CD14-positive monocyte (primary cell): ENCODE measurements at regions not wholly inside any gene's neighbourhood (a gene's known extent, or its start where the extent isn't known, plus 50 kb on each side); places are given as distances from the start of the nearest gene placed in this dataset.

Source experiments
- DNase-seq, 3 donors: peaks; one replicate each; pipeline ENCODE4 v3.0.0-alpha.2; 2011 to 2022
- H2AFZ ChIP-seq: 2 replicates; pipeline ENCODE4 v1.6.0; 2012; ENCODE audit warnings: mild to moderate bottlenecking, low read depth, low read length, inconsistent platforms; ENCODE audit not compliant: insufficient read depth, poor library complexity, severe bottlenecking
- H3K27ac ChIP-seq, 2 donors: 1 replicate in 1 of 2; 2 replicates in 1 of 2; pipeline ENCODE4 v1.5.1; 2012 to 2013; ENCODE audit warnings: low read length in 2 of 2, control low read depth in 1 of 2, inconsistent platforms in 1 of 2, low read depth in 1 of 2, mild to moderate bottlenecking in 1 of 2
- H3K27me3 ChIP-seq, 2 donors: one replicate each; pipeline versions ENCODE4 v1.6.0 to v1.6.1; 2011 to 2013; ENCODE audit warnings: low read length in 2 of 2; ENCODE audit not compliant: control insufficient read depth in 2 of 2, insufficient read depth in 2 of 2
- H3K36me3 ChIP-seq, 2 donors: replicated peaks in 1 of 2; 1 replicate in 1 of 2; 2 replicates in 1 of 2; pipeline versions ENCODE4 v1.5.1 to v1.6.1; 2012 to 2013; ENCODE audit warnings: low read length in 2 of 2, control low read depth in 1 of 2, inconsistent platforms in 1 of 2, mild to moderate bottlenecking in 1 of 2; ENCODE audit not compliant: insufficient read depth in 2 of 2, control insufficient read depth in 1 of 2
- H3K4me1 ChIP-seq, 2 donors: 1 replicate in 1 of 2; 2 replicates in 1 of 2; pipeline versions ENCODE4 v1.5.1 to v1.6.1; 2012 to 2013; ENCODE audit warnings: low read length in 2 of 2, control low read depth in 1 of 2, inconsistent platforms in 1 of 2, mild to moderate bottlenecking in 1 of 2, moderate library complexity in 1 of 2; ENCODE audit not compliant: insufficient read depth in 2 of 2, control insufficient read depth in 1 of 2
- H3K4me2 ChIP-seq: replicated peaks from 2 replicates; pipeline ENCODE3; 2012; ENCODE audit warnings: low read length, moderate library complexity, mild to moderate bottlenecking; ENCODE audit not compliant: poor library complexity, severe bottlenecking; ENCODE audit errors: extremely low read depth
- H3K4me3 ChIP-seq, 3 experiments: fragments of 200-600 bp in 1 of 3; sonication (generic) in 1 of 3; replicated peaks in 1 of 3; 1 replicate in 2 of 3; 2 replicates in 1 of 3; pipeline ENCODE4 v1.5.1; 2011 to 2013; ENCODE audit warnings: low read length in 3 of 3, mild to moderate bottlenecking in 3 of 3, control low read depth in 2 of 3, low read depth in 2 of 3, inconsistent platforms in 1 of 3, moderate library complexity in 1 of 3
- H3K79me2 ChIP-seq: 2 replicates; pipeline ENCODE4 v1.6.0; 2012; ENCODE audit warnings: mild to moderate bottlenecking, control low read depth, inconsistent platforms, low read length, moderate library complexity; ENCODE audit not compliant: insufficient read depth
- H3K9ac ChIP-seq: 2 replicates; pipeline ENCODE4 v1.6.0; 2017; ENCODE audit warnings: low read length, mild to moderate bottlenecking; ENCODE audit not compliant: insufficient read depth, poor library complexity, severe bottlenecking
- H3K9me3 ChIP-seq, 2 donors: replicated peaks in 1 of 2; 1 replicate in 1 of 2; 2 replicates in 1 of 2; pipeline versions ENCODE4 v1.5.1 to v1.6.1; 2012 to 2013; ENCODE audit warnings: low read length in 2 of 2, control low read depth in 1 of 2; ENCODE audit not compliant: control insufficient read depth in 1 of 2, insufficient read depth in 1 of 2
- H4K20me1 ChIP-seq: 2 replicates; pipeline ENCODE4 v1.6.0; 2012; ENCODE audit warnings: mild to moderate bottlenecking, low read length, control low read depth, moderate library complexity; ENCODE audit not compliant: insufficient read depth
- H3K27ac Mint-ChIP-seq, 7 donors: one replicate each; pipeline ENCODE4 v1.8.0; 2020; ENCODE audit warnings: mild to moderate bottlenecking in 7 of 7, mixed read lengths in 7 of 7, moderate library complexity in 6 of 7, inconsistent platforms in 2 of 7
- H3K27me3 Mint-ChIP-seq, 3 donors: one replicate each; pipeline ENCODE4 v1.8.0; 2021 to 2022; ENCODE audit warnings: low read depth in 3 of 3, mild to moderate bottlenecking in 3 of 3, mixed read lengths in 3 of 3, moderate library complexity in 3 of 3, inconsistent platforms in 1 of 3
- H3K36me3 Mint-ChIP-seq, 2 donors: one replicate each; pipeline ENCODE4 v1.8.0; 2020; ENCODE audit warnings: mixed read lengths in 2 of 2, inconsistent platforms in 1 of 2, mild to moderate bottlenecking in 1 of 2
- H3K4me1 Mint-ChIP-seq: one replicate; pipeline ENCODE4 v1.8.0; 2020; ENCODE audit warnings: mild to moderate bottlenecking, mixed read lengths
- H3K4me3 Mint-ChIP-seq, 2 donors: one replicate each; pipeline ENCODE4 v1.8.0; 2020; ENCODE audit warnings: mild to moderate bottlenecking in 2 of 2, mixed read lengths in 2 of 2, moderate library complexity in 1 of 2
- H3K9me3 Mint-ChIP-seq, 7 donors: one replicate each; pipeline ENCODE4 v1.8.0; 2020 to 2022; ENCODE audit warnings: mixed read lengths in 7 of 7, mild to moderate bottlenecking in 6 of 7, moderate library complexity in 6 of 7, inconsistent platforms in 2 of 7
- CTCF ChIP-seq: fragments of 200-600 bp; IDR thresholded peaks from one replicate; pipeline ENCODE4 v1.8.0; 2022; ENCODE audit warnings: antibody characterized with exemption, mild to moderate bottlenecking
- WGBS: methylation state at CpG from one replicate; pipeline ENCODE4 v1.1.5; 2013; ENCODE audit warnings: missing lambda C conversion rate; ENCODE audit not compliant: insufficient coverage; 5-methylcytosine and 5-hydroxymethylcytosine counted together
- intact Hi-C, 2 donors: fragments of 100-400 bp; cut with micrococcal nuclease; formaldehyde crosslinking; loops; one replicate each; pipeline versions ENCODE4 v1.15.0 to v1.15.1; 2023

DNA sequence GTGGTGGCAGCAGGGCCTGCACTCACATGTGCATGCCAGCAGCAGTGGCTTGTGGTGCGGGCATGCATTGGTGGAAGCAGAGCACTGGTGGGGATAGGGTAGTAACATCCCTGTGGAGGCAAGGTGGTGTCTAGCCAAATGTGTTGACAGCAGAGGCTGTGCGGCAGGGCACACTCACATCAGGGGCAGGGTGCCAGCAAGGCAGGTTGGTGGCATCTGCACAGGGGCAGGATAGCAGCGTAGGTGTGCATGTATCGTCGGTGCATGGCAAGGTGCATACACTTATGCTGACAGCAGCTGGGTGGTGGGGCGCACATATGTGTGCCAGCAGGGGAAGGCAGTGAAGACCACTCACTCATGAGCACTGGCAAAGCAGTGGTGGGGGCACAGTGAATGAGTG is 211.5 kb upstream of the CSNK1A1L start:
- no peak overlapping the region for H3K4me3 ChIP-seq
- H3K27me3 ChIP-seq, result no peaks in the 10 kb centered on the region
- H4K20me1 ChIP-seq, result no peaks in the 10 kb centered on the region
- H3K4me1 ChIP-seq, result no peaks in the 10 kb centered on the region
- Mint-ChIP-seq H3K27me3 (peaks cover 0 to 4% (median 0%) of the 10 kb centered on the region in 3 donors), H3K4me3 (no peak overlapping the region), H3K27ac (no peak overlapping the region), H3K36me3 (no peaks in the 10 kb centered on the region), H3K9me3 (peaks cover 4 to 27% (median 20%) of the 10 kb centered on the region in 7 donors), H3K4me1 (no peaks in the 10 kb centered on the region)
- H3K79me2 ChIP-seq, result no peaks in the 10 kb centered on the region
- no peak overlapping the region for H3K9ac ChIP-seq
- H3K4me2 ChIP-seq, result no peak overlapping the region
- peaks cover 15 to 24% of the 10 kb centered on the region in 2 donors for H3K9me3 ChIP-seq
- no peak for TF ChIP-seq CTCF
- H2AFZ ChIP-seq, result no peak overlapping the region
- intact Hi-C loops, result no loop called here
- no peak for DNase-seq
- no peak overlapping the region for H3K27ac ChIP-seq
- 87% methylated on average over 6 of the region's 6 CpGs for WGBS
- H3K36me3 ChIP-seq, result no peaks in the 10 kb centered on the region

GRCh38 chr13:37313372-37313771 is 207.9 kb upstream of the CSNK1A1L start:
- Histone ChIP-seq H3K9ac (no peak overlapping the region), H3K4me1 (no peaks in the 10 kb centered on the region), H3K4me3 (no peak overlapping the region), H3K27ac (no peak overlapping the region), H3K27me3 (no peaks in the 10 kb centered on the region), H3K4me2 (no peak overlapping the region), H2AFZ (no peak overlapping the region), H4K20me1 (no peaks in the 10 kb centered on the region), H3K9me3 (peaks cover 15 to 20% of the 10 kb centered on the region in 2 donors), H3K79me2 (no peaks in the 10 kb centered on the region), H3K36me3 (no peaks in the 10 kb centered on the region)
- DNase-seq, result no peak
- WGBS, result no CpG with 5 or more reads among the region's 2 CpGs
- no peak for TF ChIP-seq CTCF
- peaks cover 0 to 27% (median 15%) of the 10 kb centered on the region in 7 donors for H3K9me3 Mint-ChIP-seq
- H3K27ac Mint-ChIP-seq, result no peak overlapping the region
- H3K4me3 Mint-ChIP-seq, result no peak overlapping the region
- H3K27me3 Mint-ChIP-seq, result peaks cover 0 to 4% (median 0%) of the 10 kb centered on the region in 3 donors
- no peaks in the 10 kb centered on the region for H3K4me1 Mint-ChIP-seq
- H3K36me3 Mint-ChIP-seq, result no peaks in the 10 kb centered on the region
- intact Hi-C loops, result no loop called here
